ENCODE measurements at regions not wholly inside any gene's neighbourhood (a gene's known extent, or its start where the extent isn't known, plus 50 kb on each side); places are given as distances from the start of the nearest gene placed in this dataset.

DNA sequence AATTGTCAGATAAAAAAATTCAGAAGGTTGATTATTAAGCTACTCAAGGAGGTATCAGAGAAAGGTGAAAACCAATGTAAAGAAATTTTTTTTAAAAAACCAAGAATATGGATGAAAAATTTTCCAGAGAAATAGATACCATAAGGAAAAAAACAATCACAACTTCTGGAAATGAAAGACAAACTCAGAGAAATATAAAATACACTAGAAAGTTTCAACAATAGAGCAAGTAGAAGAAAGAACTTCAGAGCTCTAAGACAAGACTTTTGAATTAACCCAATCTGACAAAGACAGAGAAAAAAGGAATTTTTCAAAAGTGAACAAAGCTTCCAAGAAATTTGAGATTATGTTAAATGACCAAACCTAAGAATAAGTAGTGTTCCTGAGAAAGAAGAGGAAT is 62.9 kb upstream of the TEAD1 start:
- H3K4me3 Mint-ChIP-seq, result no peak overlapping the region
- no peaks in the 10 kb centered on the region for H3K4me1 Mint-ChIP-seq
- Histone ChIP-seq H3K27ac (ENCODE audit: low read depth, low read length) (no peak overlapping the region), H3K4me3 (ENCODE audit: low read length) (no peak overlapping the region), H3K9ac (ENCODE audit: extremely low read depth, low read length, poor library complexity, severe bottlenecking) (no peak overlapping the region), H3K9me3 (ENCODE audit: control insufficient read depth, low read length) (peaks cover 8% of the 10 kb centered on the region), H3K4me1 (ENCODE audit: control insufficient read depth, insufficient read depth, low read length) (no peaks in the 10 kb centered on the region), H3K36me3 (ENCODE audit: control insufficient read depth, insufficient read depth, low read length) (no peaks in the 10 kb centered on the region), H3K27me3 (ENCODE audit: control insufficient read depth, insufficient read depth, low read length, poor library complexity, severe bottlenecking) (no peaks in the 10 kb centered on the region)
- H3K27ac Mint-ChIP-seq, result no peak overlapping the region
- H3K9me3 Mint-ChIP-seq, result peaks cover 33% of the 10 kb centered on the region
- no peak for TF ChIP-seq CTCF (conservative IDR thresholded peaks at IDR 0.05)
- DNase-seq, result no peak
- no peaks in the 10 kb centered on the region for H3K36me3 Mint-ChIP-seq (ENCODE audit: low read depth)
- peaks cover 4% of the 10 kb centered on the region for H3K27me3 Mint-ChIP-seq (ENCODE audit: insufficient read depth)

- H3K4me3 ChIP-seq (ENCODE audit: low read length), result no peak overlapping the region
- no peaks in the 10 kb centered on the region for H3K4me1 ChIP-seq (ENCODE audit: control insufficient read depth, insufficient read depth, low read length)
- no peaks in the 10 kb centered on the region for H3K4me1 Mint-ChIP-seq
- WGBS, 2 experiments (ENCODE audit: insufficient coverage in 1 of 2, insufficient read length in 1 of 2), result 67 to 90% methylated on average over 1 to 3 of the region's 3 CpGs
- no peaks in the 10 kb centered on the region for H3K36me3 ChIP-seq (ENCODE audit: control insufficient read depth, insufficient read depth, low read length)
- no peak overlapping the region for H3K27ac ChIP-seq (ENCODE audit: low read depth, low read length)
- no peak for DNase-seq
- H3K4me3 Mint-ChIP-seq, result no peak overlapping the region
- no peak overlapping the region for H3K27ac Mint-ChIP-seq
- no peaks in the 10 kb centered on the region for H3K9me3 ChIP-seq (ENCODE audit: control insufficient read depth, low read length)
- no peaks in the 10 kb centered on the region for H3K27me3 Mint-ChIP-seq (ENCODE audit: insufficient read depth)
- no peak for TF ChIP-seq CTCF (conservative IDR thresholded peaks at IDR 0.05)
- no peak overlapping the region for H3K9ac ChIP-seq (ENCODE audit: extremely low read depth, low read length, poor library complexity, severe bottlenecking)
- H3K27me3 ChIP-seq (ENCODE audit: control insufficient read depth, insufficient read depth, low read length, poor library complexity, severe bottlenecking), result no peaks in the 10 kb centered on the region
- H3K36me3 Mint-ChIP-seq (ENCODE audit: low read depth), result no peaks in the 10 kb centered on the region
- peaks cover 4% of the 10 kb centered on the region for H3K9me3 Mint-ChIP-seq
These were observed 56.6 kb upstream of the TEAD1 start for GRCh38 chr11:12617632-12618031.

DNA sequence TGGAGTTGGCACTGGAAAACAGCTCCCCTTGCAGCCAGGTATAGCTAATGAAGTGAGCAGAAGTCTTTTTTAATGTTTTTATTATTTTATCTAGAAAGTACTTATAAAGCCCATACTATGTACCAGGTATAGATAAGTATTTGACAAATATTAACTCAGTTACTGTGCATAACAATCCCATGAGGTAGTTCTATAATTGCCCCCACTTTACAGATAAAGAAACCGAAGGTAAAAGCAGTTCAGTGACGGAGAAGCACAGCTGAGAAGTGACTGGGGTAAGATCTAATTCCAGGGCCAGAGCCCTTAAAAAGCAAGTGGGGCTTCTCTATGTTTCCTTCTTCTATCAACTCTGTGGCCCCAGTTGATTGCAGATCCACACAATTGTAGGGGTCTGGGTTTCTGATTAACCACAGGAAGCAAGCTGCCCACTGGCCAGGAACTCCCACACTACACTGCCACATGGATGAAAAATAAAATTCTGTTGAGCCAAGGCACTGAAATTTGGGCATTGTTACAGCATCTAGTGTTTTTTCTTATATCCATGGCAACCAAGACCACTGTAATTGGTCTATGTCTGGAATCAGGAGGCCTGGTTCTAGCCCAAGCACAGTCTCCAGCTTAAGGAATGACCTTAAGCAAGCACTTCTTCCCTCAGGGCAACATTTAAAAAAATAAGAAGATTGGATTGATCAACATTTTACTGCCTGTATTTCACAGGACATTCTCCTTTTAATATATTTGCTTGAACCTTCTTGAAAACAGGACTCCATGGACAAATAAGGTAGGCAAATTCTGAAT is 55.3 kb upstream of the TEAD1 start:
- Histone ChIP-seq H3K36me3 (ENCODE audit: control insufficient read depth, insufficient read depth, low read length) (no peaks in the 10 kb centered on the region), H3K4me1 (ENCODE audit: control insufficient read depth, insufficient read depth, low read length) (no peaks in the 10 kb centered on the region), H3K27ac (ENCODE audit: low read depth, low read length) (no peak overlapping the region), H3K9me3 (ENCODE audit: control insufficient read depth, low read length) (peaks cover 10% of the 10 kb centered on the region), H3K9ac (ENCODE audit: extremely low read depth, low read length, poor library complexity, severe bottlenecking) (no peak overlapping the region), H3K4me3 (ENCODE audit: low read length) (no peak overlapping the region), H3K27me3 (ENCODE audit: control insufficient read depth, insufficient read depth, low read length, poor library complexity, severe bottlenecking) (no peaks in the 10 kb centered on the region)
- Mint-ChIP-seq H3K27ac (no peak overlapping the region), H3K4me1 (no peaks in the 10 kb centered on the region), H3K9me3 (peaks cover 12% of the 10 kb centered on the region), H3K36me3 (ENCODE audit: low read depth) (no peaks in the 10 kb centered on the region), H3K27me3 (ENCODE audit: insufficient read depth) (no peaks in the 10 kb centered on the region), H3K4me3 (no peak overlapping the region)
- no peak for DNase-seq
- TF ChIP-seq CTCF (conservative IDR thresholded peaks at IDR 0.05), result no peak
- WGBS, 2 experiments (ENCODE audit: insufficient coverage in 1 of 2, insufficient read length in 1 of 2), result 88% methylated on average over 2 of the region's 2 CpGs; no CpG with 5 or more reads in 1 of the 2 experiments
